HEK293T (cell line): ENCODE measurements at regions not wholly inside any gene's neighbourhood (a gene's known extent, or its start where the extent isn't known, plus 50 kb on each side); places are given as distances from the start of the nearest gene placed in this dataset.

Experiments used
- ARNT ChIP-seq: fragments of 450-650 bp; IDR thresholded peaks from 2 replicates; pipeline ENCODE4 v1.6.1; 2017; ENCODE audit warnings: mild to moderate bottlenecking
- FOXK2 ChIP-seq: fragments of 450-650 bp; IDR thresholded peaks from 2 replicates; pipeline ENCODE4 v1.6.1; 2016; ENCODE audit warnings: mild to moderate bottlenecking
- TARDBP ChIP-seq: fragments of 450-650 bp; IDR thresholded peaks from 2 replicates; pipeline ENCODE4 v1.6.1; 2016
- ZNF384 ChIP-seq: fragments of 450-650 bp; IDR thresholded peaks from 2 replicates; pipeline ENCODE4 v1.6.1; 2016

GRCh38 chrX:9234315-9234714 lies 200.4 kb upstream of the FAM9B start:
- TF ChIP-seq FOXK2: no peak
- TF ChIP-seq ARNT: no peak
- TF ChIP-seq ZNF384: no peak
- no peak for TF ChIP-seq TARDBP
